ENCODE measurements at regions not wholly inside any gene's neighbourhood (a gene's known extent, or its start where the extent isn't known, plus 50 kb on each side); places are given as distances from the start of the nearest gene placed in this dataset.

GRCh38 chr11:69212798-69213110, 57.0 kb downstream of the SMIM38 start:
- intact Hi-C loops (cut with micrococcal nuclease): loop anchor here (2.0 to 5.0 kb wide), 2 partner anchors 84 to 110 kb away; no protein-coding TSS in a partner anchor
- no peaks in the 10 kb centered on the region for H3K36me3 Mint-ChIP-seq (ENCODE audit: low read depth)
- CTCF ChIA-PET: no interaction called here
- H3K9me3 Mint-ChIP-seq: peaks cover 5% of the 10 kb centered on the region
- peak; percentile 3 for DNase-seq
- H3K4me3 Mint-ChIP-seq: no peak overlapping the region
- no peak for ATAC-seq (ENCODE audit: low read depth)
- peaks cover 33% of the 10 kb centered on the region for H3K4me1 Mint-ChIP-seq
- TF ChIP-seq, protein P1, sequence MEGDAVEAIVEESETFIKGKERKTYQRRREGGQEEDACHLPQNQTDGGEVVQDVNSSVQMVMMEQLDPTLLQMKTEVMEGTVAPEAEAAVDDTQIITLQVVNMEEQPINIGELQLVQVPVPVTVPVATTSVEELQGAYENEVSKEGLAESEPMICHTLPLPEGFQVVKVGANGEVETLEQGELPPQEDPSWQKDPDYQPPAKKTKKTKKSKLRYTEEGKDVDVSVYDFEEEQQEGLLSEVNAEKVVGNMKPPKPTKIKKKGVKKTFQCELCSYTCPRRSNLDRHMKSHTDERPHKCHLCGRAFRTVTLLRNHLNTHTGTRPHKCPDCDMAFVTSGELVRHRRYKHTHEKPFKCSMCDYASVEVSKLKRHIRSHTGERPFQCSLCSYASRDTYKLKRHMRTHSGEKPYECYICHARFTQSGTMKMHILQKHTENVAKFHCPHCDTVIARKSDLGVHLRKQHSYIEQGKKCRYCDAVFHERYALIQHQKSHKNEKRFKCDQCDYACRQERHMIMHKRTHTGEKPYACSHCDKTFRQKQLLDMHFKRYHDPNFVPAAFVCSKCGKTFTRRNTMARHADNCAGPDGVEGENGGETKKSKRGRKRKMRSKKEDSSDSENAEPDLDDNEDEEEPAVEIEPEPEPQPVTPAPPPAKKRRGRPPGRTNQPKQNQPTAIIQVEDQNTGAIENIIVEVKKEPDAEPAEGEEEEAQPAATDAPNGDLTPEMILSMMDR (IDR thresholded peaks at IDR 0.05): no peak
- H3K27ac Mint-ChIP-seq: peak overlapping the region; percentile 3
- POLR2A ChIA-PET: no interaction called here
- H3K27me3 Mint-ChIP-seq: peaks cover 7% of the 10 kb centered on the region

DNA sequence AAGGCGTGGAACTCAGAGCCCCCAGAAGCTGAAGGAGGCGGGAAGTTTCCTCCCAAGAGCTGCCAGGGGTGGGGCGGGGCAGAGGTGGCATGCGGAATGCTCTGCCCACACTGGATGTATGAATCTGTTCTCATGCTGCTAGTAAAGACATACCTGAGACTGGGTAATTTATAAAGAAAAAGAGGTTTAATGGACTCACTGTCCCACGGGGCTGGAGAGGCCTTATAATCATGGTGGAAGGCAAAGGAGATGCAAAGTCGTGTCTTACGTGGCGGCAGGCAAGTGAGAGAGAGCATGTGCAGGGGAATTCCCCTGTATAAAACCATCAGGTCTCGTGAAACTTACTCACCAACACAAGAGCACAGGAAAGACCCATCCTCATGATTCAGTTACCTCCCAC, 57.6 kb downstream of the SMIM38 start:
- CTCF ChIA-PET: no interaction called here
- intact Hi-C loops (cut with micrococcal nuclease): loop anchor here (2.0 to 5.0 kb wide), 2 partner anchors 83 to 111 kb away; no protein-coding TSS in a partner anchor
- Mint-ChIP-seq H3K36me3 (ENCODE audit: low read depth) (no peaks in the 10 kb centered on the region), H3K4me1 (peaks cover 33% of the 10 kb centered on the region), H3K9me3 (peaks cover 2% of the 10 kb centered on the region), H3K27me3 (peaks cover 7% of the 10 kb centered on the region), H3K27ac (peak overlapping the region; percentile 47), H3K4me3 (no peak overlapping the region)
- POLR2A ChIA-PET: no interaction called here
- DNase-seq (peak; percentile 13), ATAC-seq (ENCODE audit: low read depth) (peak; percentile 85)
- TF ChIP-seq, protein P1 (IDR thresholded peaks at IDR 0.05): no peak

GRCh38 chr11:69213964-69214363, 58.2 kb downstream of the SMIM38 start:
- peaks cover 33% of the 10 kb centered on the region for H3K4me1 Mint-ChIP-seq
- no peaks in the 10 kb centered on the region for H3K36me3 Mint-ChIP-seq (ENCODE audit: low read depth)
- DNase-seq (peak; percentile 7), ATAC-seq (ENCODE audit: low read depth) (no peak)
- no peaks in the 10 kb centered on the region for H3K9me3 Mint-ChIP-seq
- intact Hi-C loops (cut with micrococcal nuclease): loop anchor here (2.0 to 5.0 kb wide), 2 partner anchors 83 to 112 kb away; no protein-coding TSS in a partner anchor
- peak overlapping the region; percentile 47 for H3K27ac Mint-ChIP-seq
- TF ChIP-seq, protein P1 (IDR thresholded peaks at IDR 0.05): no peak
- CTCF ChIA-PET: no interaction called here
- H3K27me3 Mint-ChIP-seq: peaks cover 7% of the 10 kb centered on the region
- POLR2A ChIA-PET: no interaction called here
- no peak overlapping the region for H3K4me3 Mint-ChIP-seq

GRCh38 chr11:69215216-69215615, 59.5 kb downstream of the SMIM38 start:
- ChIA-PET POLR2A (no interaction called here), CTCF (no interaction called here)
- no peaks in the 10 kb centered on the region for H3K36me3 Mint-ChIP-seq (ENCODE audit: low read depth)
- H3K4me1 Mint-ChIP-seq: peaks cover 27% of the 10 kb centered on the region
- intact Hi-C loops (cut with micrococcal nuclease): no loop called here
- H3K27me3 Mint-ChIP-seq: peaks cover 10% of the 10 kb centered on the region
- no peak overlapping the region for H3K4me3 Mint-ChIP-seq
- no peaks in the 10 kb centered on the region for H3K9me3 Mint-ChIP-seq
- ATAC-seq (ENCODE audit: low read depth): no peak
- TF ChIP-seq, protein P1 (IDR thresholded peaks at IDR 0.05): no peak
- DNase-seq: no peak
- peak overlapping the region; percentile 42 for H3K27ac Mint-ChIP-seq

DNA sequence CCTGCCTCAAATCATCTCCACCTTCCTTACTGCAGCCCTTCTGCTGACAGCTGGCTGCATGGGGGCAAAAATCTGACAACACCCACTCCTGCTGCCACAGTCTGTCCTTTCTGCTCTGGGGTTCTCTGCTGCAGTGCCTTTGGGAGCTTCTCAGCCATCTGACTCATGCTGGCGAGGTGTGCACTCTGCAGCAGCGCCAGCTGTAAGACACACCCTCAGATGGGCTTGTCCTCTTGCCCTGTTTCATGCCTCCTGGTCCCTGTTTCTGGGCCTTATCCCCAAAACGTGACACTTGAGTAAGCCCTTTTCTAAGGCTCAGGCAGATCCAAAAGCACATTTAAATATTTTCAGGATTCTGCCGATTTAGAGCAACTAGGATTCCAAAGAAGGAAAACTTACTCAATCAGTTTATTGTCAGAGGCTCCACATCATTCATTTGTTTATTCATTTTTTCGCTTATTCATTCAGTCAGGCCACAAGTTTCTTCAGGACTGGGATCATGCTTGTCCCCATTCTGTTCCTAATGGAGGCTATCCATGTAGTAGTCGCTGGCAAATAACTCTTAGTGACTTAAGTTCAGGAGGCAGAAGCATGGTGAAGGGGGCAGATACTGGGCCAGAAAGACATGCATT, 60.2 kb downstream of the SMIM38 start:
- ATAC-seq (ENCODE audit: low read depth) (no peak), DNase-seq (no peak)
- TF ChIP-seq, protein P1 (IDR thresholded peaks at IDR 0.05): no peak
- POLR2A ChIA-PET: no interaction called here
- H3K4me1 Mint-ChIP-seq: peaks cover 23% of the 10 kb centered on the region
- CTCF ChIA-PET: no interaction called here
- H3K4me3 Mint-ChIP-seq: no peak overlapping the region
- intact Hi-C loops (cut with micrococcal nuclease): no loop called here
- no peaks in the 10 kb centered on the region for H3K36me3 Mint-ChIP-seq (ENCODE audit: low read depth)
- no peaks in the 10 kb centered on the region for H3K9me3 Mint-ChIP-seq
- H3K27ac Mint-ChIP-seq: no peak overlapping the region
- H3K27me3 Mint-ChIP-seq: peaks cover 10% of the 10 kb centered on the region
